SK-N-SH (cell line): ENCODE measurements at regions not wholly inside any gene's neighbourhood (a gene's known extent, or its start where the extent isn't known, plus 50 kb on each side); places are given as distances from the start of the nearest gene placed in this dataset.
"Not testable (repeated sequence)": the region's sequence is repeated elsewhere in the genome, so short reads cannot be mapped to it uniquely, and the experiment has no call there.

ENCODE experiments used
- CTCF ChIA-PET: fragments of 300-600, 350-600 bp; formaldehyde crosslinking; extraction: SDS; loops from one replicate; lab custom pipeline; 2021; lab: Yijun Ruan, JAX
- POLR2A ChIA-PET: fragments of 350-600 bp; sonication (Branson Sonifier 250); formaldehyde crosslinking; extraction: SDS; loops from one replicate; lab custom pipeline; 2020; ENCODE audit warnings: antibody characterized with exemption, inconsistent platforms; lab: Yijun Ruan, JAX
- DNase-seq: peaks from one replicate; pipeline ENCODE4 v3.0.0; 2012
- H2AFZ ChIP-seq: fragments of 200-600 bp; sonication (generic); 2 replicates; pipeline ENCODE4 v1.8.1; 2016; ENCODE audit warnings: antibody characterized with exemption, mild to moderate bottlenecking, low read depth
- H3F3A ChIP-seq: fragments of 200-600 bp; sonication (generic); replicated peaks from 2 replicates; pipeline ENCODE3; 2016; ENCODE audit warnings: antibody characterized with exemption, mild to moderate bottlenecking; ENCODE audit not compliant: insufficient read depth
- H3K27ac ChIP-seq, 2 experiments: fragments of 200-500 bp in 1 of 2; fragments of 200-600 bp in 1 of 2; sonication (Bioruptor generic) in 1 of 2; sonication (generic), shearing (Covaris generic) in 1 of 2; 2 replicates each; pipeline versions ENCODE4 v1.5.1 to v1.6.1; 2014 to 2016; ENCODE audit warnings: low read depth in 2 of 2, inconsistent platforms in 1 of 2, low read length in 1 of 2, mild to moderate bottlenecking in 1 of 2, mixed read lengths in 1 of 2
- H3K27me3 ChIP-seq: fragments of 200-600 bp; sonication (generic), shearing (Covaris generic); 2 replicates; pipeline ENCODE4 v1.6.1; 2016; ENCODE audit warnings: mixed run types; ENCODE audit not compliant: insufficient read depth
- H3K36me3 ChIP-seq, 2 experiments: fragments of 200-500 bp in 1 of 2; fragments of 200-600 bp in 1 of 2; sonication (Bioruptor generic) in 1 of 2; sonication (generic) in 1 of 2; replicated peaks in 1 of 2; 2 replicates each; pipeline versions ENCODE3 to v1.5.1; 2014 to 2016; ENCODE audit warnings: low read length in 1 of 2, mild to moderate bottlenecking in 1 of 2; ENCODE audit not compliant: insufficient read depth in 2 of 2, control insufficient read depth in 1 of 2
- H3K4me1 ChIP-seq, 2 experiments: fragments of 200-500 bp in 1 of 2; fragments of 200-600 bp in 1 of 2; sonication (Bioruptor generic) in 1 of 2; sonication (generic), shearing (Covaris generic) in 1 of 2; 2 replicates each; pipeline versions ENCODE4 v1.5.1 to v1.6.1; 2014 to 2016; ENCODE audit warnings: low read depth in 1 of 2, low read length in 1 of 2, mixed run types in 1 of 2; ENCODE audit not compliant: insufficient read depth in 2 of 2, control insufficient read depth in 1 of 2
- H3K4me2 ChIP-seq: fragments of 200-600 bp; sonication (generic), shearing (Covaris generic); 2 replicates; pipeline ENCODE4 v1.6.1; 2017; ENCODE audit warnings: mixed run types
- H3K4me3 ChIP-seq, 2 experiments: fragments of 200-500 bp in 1 of 2; fragments of 200-600 bp in 1 of 2; sonication (Bioruptor generic) in 1 of 2; sonication (generic), shearing (Covaris generic) in 1 of 2; 2 replicates each; pipeline versions ENCODE4 v1.5.1 to v1.8.1; 2014 to 2016; ENCODE audit warnings: low read depth in 2 of 2, inconsistent platforms in 1 of 2, low read length in 1 of 2, mild to moderate bottlenecking in 1 of 2, mixed read lengths in 1 of 2, moderate library complexity in 1 of 2
- H3K79me2 ChIP-seq: fragments of 200-600 bp; sonication (generic); 2 replicates; pipeline ENCODE4 v1.8.1; 2017; ENCODE audit warnings: mild to moderate bottlenecking; ENCODE audit not compliant: insufficient read depth
- H3K9ac ChIP-seq: fragments of 200-600 bp; sonication (generic); 2 replicates; pipeline ENCODE4 v1.6.1; 2017; ENCODE audit warnings: mixed run types
- H3K9me2 ChIP-seq: fragments of 200-600 bp; sonication (generic); 2 replicates; pipeline ENCODE4 v1.6.1; 2017; ENCODE audit warnings: mixed run types
- H3K9me3 ChIP-seq: fragments of 200-600 bp; sonication (generic); 2 replicates; pipeline ENCODE4 v1.6.1; 2017; ENCODE audit warnings: mixed run types, mild to moderate bottlenecking, moderate library complexity
- H4K20me1 ChIP-seq: fragments of 200-600 bp; sonication (generic); 2 replicates; pipeline ENCODE4 v1.6.1; 2017; ENCODE audit warnings: mild to moderate bottlenecking, mixed run types; ENCODE audit not compliant: insufficient read depth
- CTCF ChIP-seq: fragments of 200-600 bp; sonication (generic); IDR thresholded peaks from 2 replicates; pipeline ENCODE4 v1.6.1; 2017; ENCODE audit warnings: antibody characterized with exemption, mild to moderate bottlenecking, moderate library complexity
- ELF1 ChIP-seq: IDR thresholded peaks from 2 replicates; pipeline ENCODE4 v1.4.0; 2012
- EZH2phosphoT487 ChIP-seq: fragments of 200-600 bp; sonication (generic); IDR thresholded peaks from 2 replicates; pipeline ENCODE4 v1.6.1; 2017; ENCODE audit warnings: low read depth, mixed run types, mild to moderate bottlenecking, antibody characterized with exemption, moderate library complexity, borderline replicate concordance
- FOSL2 ChIP-seq: IDR thresholded peaks from 2 replicates; pipeline ENCODE4 v1.4.0; 2012; ENCODE audit warnings: low read depth, mild to moderate bottlenecking, moderate library complexity, borderline replicate concordance
- NFIC ChIP-seq: IDR thresholded peaks from 2 replicates; pipeline ENCODE4 v1.4.0; 2012; ENCODE audit warnings: borderline replicate concordance
- POLR2AphosphoS5 ChIP-seq: IDR thresholded peaks from 2 replicates; pipeline ENCODE4 v1.6.1; 2012; ENCODE audit warnings: low read depth, low read length
- TAF1 ChIP-seq: IDR thresholded peaks from 2 replicates; pipeline ENCODE4 v1.6.1; 2012; ENCODE audit warnings: low read depth, mild to moderate bottlenecking, low read length, moderate library complexity, borderline replicate concordance
- TCF12 ChIP-seq: IDR thresholded peaks from 2 replicates; pipeline ENCODE4 v1.4.0; 2012
- WGBS: methylation state at CpG from one replicate; pipeline ENCODE4 v1.1.6; 2017; ENCODE audit warnings: low lambda C conversion rate; 5-methylcytosine and 5-hydroxymethylcytosine counted together
- TF ChIP-seq, protein P1 (sequence below): IDR thresholded peaks from 2 replicates; pipeline ENCODE4 v1.4.0; 2012; ENCODE audit warnings: low read depth
- TF ChIP-seq, protein P2 (sequence below): fragments of 150-350 bp; IDR thresholded peaks from 2 replicates; pipeline ENCODE4 v1.6.1; 2017; ENCODE audit warnings: antibody characterized with exemption, low read length, low read depth, borderline replicate concordance
- TF ChIP-seq, protein P3 (sequence below): IDR thresholded peaks from 2 replicates; pipeline ENCODE4 v1.4.0; 2012; ENCODE audit warnings: low read depth, borderline replicate concordance

- TF ChIP-seq, protein P1, sequence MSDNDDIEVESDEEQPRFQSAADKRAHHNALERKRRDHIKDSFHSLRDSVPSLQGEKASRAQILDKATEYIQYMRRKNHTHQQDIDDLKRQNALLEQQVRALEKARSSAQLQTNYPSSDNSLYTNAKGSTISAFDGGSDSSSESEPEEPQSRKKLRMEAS, result no peak
- TF ChIP-seq, protein P2, sequence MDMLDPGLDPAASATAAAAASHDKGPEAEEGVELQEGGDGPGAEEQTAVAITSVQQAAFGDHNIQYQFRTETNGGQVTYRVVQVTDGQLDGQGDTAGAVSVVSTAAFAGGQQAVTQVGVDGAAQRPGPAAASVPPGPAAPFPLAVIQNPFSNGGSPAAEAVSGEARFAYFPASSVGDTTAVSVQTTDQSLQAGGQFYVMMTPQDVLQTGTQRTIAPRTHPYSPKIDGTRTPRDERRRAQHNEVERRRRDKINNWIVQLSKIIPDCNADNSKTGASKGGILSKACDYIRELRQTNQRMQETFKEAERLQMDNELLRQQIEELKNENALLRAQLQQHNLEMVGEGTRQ, result no peak
- no peak for TF ChIP-seq POLR2AphosphoS5
- TF ChIP-seq, protein P3, sequence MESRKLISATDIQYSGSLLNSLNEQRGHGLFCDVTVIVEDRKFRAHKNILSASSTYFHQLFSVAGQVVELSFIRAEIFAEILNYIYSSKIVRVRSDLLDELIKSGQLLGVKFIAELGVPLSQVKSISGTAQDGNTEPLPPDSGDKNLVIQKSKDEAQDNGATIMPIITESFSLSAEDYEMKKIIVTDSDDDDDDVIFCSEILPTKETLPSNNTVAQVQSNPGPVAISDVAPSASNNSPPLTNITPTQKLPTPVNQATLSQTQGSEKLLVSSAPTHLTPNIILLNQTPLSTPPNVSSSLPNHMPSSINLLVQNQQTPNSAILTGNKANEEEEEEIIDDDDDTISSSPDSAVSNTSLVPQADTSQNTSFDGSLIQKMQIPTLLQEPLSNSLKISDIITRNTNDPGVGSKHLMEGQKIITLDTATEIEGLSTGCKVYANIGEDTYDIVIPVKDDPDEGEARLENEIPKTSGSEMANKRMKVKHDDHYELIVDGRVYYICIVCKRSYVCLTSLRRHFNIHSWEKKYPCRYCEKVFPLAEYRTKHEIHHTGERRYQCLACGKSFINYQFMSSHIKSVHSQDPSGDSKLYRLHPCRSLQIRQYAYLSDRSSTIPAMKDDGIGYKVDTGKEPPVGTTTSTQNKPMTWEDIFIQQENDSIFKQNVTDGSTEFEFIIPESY, result no peak
- no peak for TF ChIP-seq NFIC
- no peak for TF ChIP-seq FOSL2
- no peak for TF ChIP-seq TCF12
- no peak for TF ChIP-seq ELF1
- TF ChIP-seq TAF1, result no peak
- no peak for TF ChIP-seq CTCF
- TF ChIP-seq EZH2phosphoT487, result no peak
- no peak for DNase-seq
- no peak overlapping the region for H2AFZ ChIP-seq
- WGBS, result 43% methylated on average over 9 of the region's 10 CpGs
- H3K79me2 ChIP-seq, result no peaks in the 10 kb centered on the region
- H3K36me3 ChIP-seq, result no peaks in the 10 kb centered on the region
- H3K27ac ChIP-seq, result no peak overlapping the region
- CTCF ChIA-PET, result interaction anchor here (1.0 to 10.3 kb wide), 15 partner anchors 11 to 243 kb away, joined by 3 to 166 read pairs (median 16); no protein-coding TSS in a partner anchor
- H3K27me3 ChIP-seq, result peaks cover 19% of the 10 kb centered on the region
- H3K4me1 ChIP-seq, result no peaks in the 10 kb centered on the region
- H3F3A ChIP-seq, result no peaks in the 10 kb centered on the region
- POLR2A ChIA-PET, result no interaction called here
- H3K4me3 ChIP-seq, result no peak overlapping the region
- no peak overlapping the region for H3K9ac ChIP-seq
- H3K9me2 ChIP-seq, result no peaks in the 10 kb centered on the region
- H3K4me2 ChIP-seq, result no peak overlapping the region
- H4K20me1 ChIP-seq, result no peaks in the 10 kb centered on the region
- no peaks in the 10 kb centered on the region for H3K9me3 ChIP-seq
These were observed 65.6 kb upstream of the PRR23C start for GRCh38 chr3:139110072-139110830.

DNA sequence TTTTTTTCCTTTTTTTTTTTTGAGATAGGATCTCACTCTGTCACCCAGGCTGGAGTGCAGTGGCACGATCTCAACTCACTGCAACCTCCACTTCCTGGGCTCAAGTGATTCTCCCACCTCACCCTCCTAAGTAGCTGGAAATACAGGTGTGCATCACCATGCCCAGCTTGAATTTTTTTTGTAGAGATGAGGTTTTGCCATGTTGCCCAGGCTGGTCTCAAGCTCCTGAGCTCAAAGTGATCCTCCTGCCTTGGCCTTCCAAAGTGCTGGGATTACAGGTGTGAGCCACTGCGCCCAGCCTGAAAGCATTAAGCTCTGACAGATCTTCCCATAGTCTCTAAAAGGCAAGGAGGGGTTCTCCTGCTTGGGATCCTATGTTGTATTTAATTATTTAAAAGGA is 66.2 kb upstream of the PRR23C start:
- H3K4me3 ChIP-seq, DNase-seq, H3K79me2 ChIP-seq, H3K9me3 ChIP-seq, H3K9ac ChIP-seq, H3K4me1 ChIP-seq, H2AFZ ChIP-seq, H3K27ac ChIP-seq, H4K20me1 ChIP-seq, H3K36me3 ChIP-seq, H3F3A ChIP-seq, POLR2A ChIA-PET, H3K4me2 ChIP-seq, H3K9me2 ChIP-seq: not testable (repeated sequence)
- CTCF ChIA-PET, result interaction anchor here (1.3 to 10.3 kb wide), 22 partner anchors 9 to 243 kb away, joined by 3 to 166 read pairs (median 12); no protein-coding TSS in a partner anchor
- peaks cover 19% of the 10 kb centered on the region for H3K27me3 ChIP-seq
- WGBS, result 36% methylated on average over 2 of the region's 2 CpGs
